PC-9 (cell line): ENCODE measurements at regions not wholly inside any gene's neighbourhood (a gene's known extent, or its start where the extent isn't known, plus 50 kb on each side); places are given as distances from the start of the nearest gene placed in this dataset.

Experiments
- EZH2 ChIP-seq: fragments of 200-600 bp; sonication (generic); IDR thresholded peaks from 2 replicates; pipeline ENCODE4 v1.8.0; 2017; ENCODE audit warnings: antibody characterized with exemption, low read depth
- TF ChIP-seq, protein P1 (sequence below): fragments of 200-600 bp; sonication (generic); conservative IDR thresholded peaks from 2 replicates; pipeline ENCODE4 v1.6.1; 2017; ENCODE audit warnings: mixed run types, antibody characterized with exemption, mild to moderate bottlenecking, moderate library complexity

- TF ChIP-seq, protein P1, sequence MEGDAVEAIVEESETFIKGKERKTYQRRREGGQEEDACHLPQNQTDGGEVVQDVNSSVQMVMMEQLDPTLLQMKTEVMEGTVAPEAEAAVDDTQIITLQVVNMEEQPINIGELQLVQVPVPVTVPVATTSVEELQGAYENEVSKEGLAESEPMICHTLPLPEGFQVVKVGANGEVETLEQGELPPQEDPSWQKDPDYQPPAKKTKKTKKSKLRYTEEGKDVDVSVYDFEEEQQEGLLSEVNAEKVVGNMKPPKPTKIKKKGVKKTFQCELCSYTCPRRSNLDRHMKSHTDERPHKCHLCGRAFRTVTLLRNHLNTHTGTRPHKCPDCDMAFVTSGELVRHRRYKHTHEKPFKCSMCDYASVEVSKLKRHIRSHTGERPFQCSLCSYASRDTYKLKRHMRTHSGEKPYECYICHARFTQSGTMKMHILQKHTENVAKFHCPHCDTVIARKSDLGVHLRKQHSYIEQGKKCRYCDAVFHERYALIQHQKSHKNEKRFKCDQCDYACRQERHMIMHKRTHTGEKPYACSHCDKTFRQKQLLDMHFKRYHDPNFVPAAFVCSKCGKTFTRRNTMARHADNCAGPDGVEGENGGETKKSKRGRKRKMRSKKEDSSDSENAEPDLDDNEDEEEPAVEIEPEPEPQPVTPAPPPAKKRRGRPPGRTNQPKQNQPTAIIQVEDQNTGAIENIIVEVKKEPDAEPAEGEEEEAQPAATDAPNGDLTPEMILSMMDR: no peak
- no peak for TF ChIP-seq EZH2
Measured at GRCh38 chr15:50819344-50819743, 53.8 kb upstream of the SPPL2A start.
